NK-92 treated with Interleukin-12 subunit alpha and Interleukin-12 subunit beta, amount 100 ng/mL, for 24 hours (cell line): ENCODE measurements at regions not wholly inside any gene's neighbourhood (a gene's known extent, or its start where the extent isn't known, plus 50 kb on each side); places are given as distances from the start of the nearest gene placed in this dataset.

Source experiments
- DNase-seq: peaks from one replicate; lab custom pipeline; 2025; lab: John Stamatoyannopoulos, UW

GRCh38 chr2:117071556-117072102 lies 742.9 kb upstream of the DDX18 start:
- no peak for DNase-seq

GRCh38 chr2:117074756-117075155 lies 739.7 kb upstream of the DDX18 start:
- no peak for DNase-seq

- DNase-seq = no peak
Observed at GRCh38 chr2:117085256-117085655, 729.2 kb upstream of the DDX18 start.

- no peak for DNase-seq
Observed at GRCh38 chr2:117085737-117086136, 728.8 kb upstream of the DDX18 start.

GRCh38 chr2:117086174-117086942 lies 728.1 kb upstream of the DDX18 start:
- no peak for DNase-seq

- no peak for DNase-seq
Observed at GRCh38 chr2:117086943-117087250, 727.6 kb upstream of the DDX18 start.

GRCh38 chr2:117087535-117088291 lies 726.8 kb upstream of the DDX18 start:
- DNase-seq = no peak

GRCh38 chr2:117091041-117091837 lies 723.3 kb upstream of the DDX18 start:
- DNase-seq = no peak

- DNase-seq = no peak
Observed at GRCh38 chr2:117101613-117102012, 712.9 kb upstream of the DDX18 start.

- DNase-seq = no peak
Observed at GRCh38 chr2:117108741-117109267, 705.7 kb upstream of the DDX18 start.

GRCh38 chr2:117118994-117119393 lies 695.5 kb upstream of the DDX18 start:
- no peak for DNase-seq

- no peak for DNase-seq
Observed at GRCh38 chr2:117123362-117123761, 691.1 kb upstream of the DDX18 start.

GRCh38 chr2:117126656-117127055 lies 687.8 kb upstream of the DDX18 start:
- DNase-seq = no peak

- no peak for DNase-seq
Observed at GRCh38 chr2:117127680-117128079, 686.8 kb upstream of the DDX18 start.

GRCh38 chr2:117128461-117128860 lies 686.0 kb upstream of the DDX18 start:
- DNase-seq = no peak

GRCh38 chr2:117137371-117137770 lies 677.1 kb upstream of the DDX18 start:
- DNase-seq = no peak

- no peak for DNase-seq
Observed at GRCh38 chr2:117169036-117169765, 645.3 kb upstream of the DDX18 start.

GRCh38 chr2:117170897-117171296 lies 643.6 kb upstream of the DDX18 start:
- no peak for DNase-seq

GRCh38 chr2:117179405-117179804 lies 635.1 kb upstream of the DDX18 start:
- DNase-seq = no peak

GRCh38 chr2:117190856-117191559 lies 623.5 kb upstream of the DDX18 start:
- no peak for DNase-seq

- no peak for DNase-seq
Observed at GRCh38 chr2:117195381-117195780, 619.1 kb upstream of the DDX18 start.
